GM19043 (cell line): ENCODE measurements at regions not wholly inside any gene's neighbourhood (a gene's known extent, or its start where the extent isn't known, plus 50 kb on each side); places are given as distances from the start of the nearest gene placed in this dataset.

Experiments
- ATAC-seq: cut with Tn5 transposase; IDR thresholded peaks from one replicate; pipeline ENCODE4 v1.9.1; 2021; ENCODE audit warnings: low read depth; ENCODE audit not compliant: unreplicated experiment

GRCh38 chr6:165884813-165885765, 222.0 kb upstream of the PDE10A start:
- ATAC-seq: peak; percentile 99

GRCh38 chr6:165883851-165884640, 221.0 kb upstream of the PDE10A start:
- no peak for ATAC-seq

DNA sequence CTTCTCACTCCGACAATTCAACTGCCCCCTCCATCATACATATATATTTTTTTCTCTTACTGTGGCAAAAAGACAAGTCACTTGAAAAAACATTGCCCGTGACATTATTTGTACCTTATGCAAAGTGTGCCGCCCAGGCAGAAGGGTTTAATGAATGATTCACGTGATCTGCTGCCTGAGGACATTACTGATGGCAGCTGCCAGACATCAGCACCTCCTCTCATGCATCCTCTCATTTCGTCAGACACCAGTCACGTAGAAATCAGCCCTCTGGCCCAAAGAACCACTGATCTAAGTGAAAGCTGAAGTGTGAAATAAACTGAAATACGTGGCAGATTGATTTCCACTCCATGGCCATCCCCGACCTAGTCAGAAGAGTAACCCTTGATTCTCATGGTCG, 218.8 kb upstream of the PDE10A start:
- ATAC-seq: no peak

GRCh38 chr6:165880686-165881085, 217.6 kb upstream of the PDE10A start:
- no peak for ATAC-seq

DNA sequence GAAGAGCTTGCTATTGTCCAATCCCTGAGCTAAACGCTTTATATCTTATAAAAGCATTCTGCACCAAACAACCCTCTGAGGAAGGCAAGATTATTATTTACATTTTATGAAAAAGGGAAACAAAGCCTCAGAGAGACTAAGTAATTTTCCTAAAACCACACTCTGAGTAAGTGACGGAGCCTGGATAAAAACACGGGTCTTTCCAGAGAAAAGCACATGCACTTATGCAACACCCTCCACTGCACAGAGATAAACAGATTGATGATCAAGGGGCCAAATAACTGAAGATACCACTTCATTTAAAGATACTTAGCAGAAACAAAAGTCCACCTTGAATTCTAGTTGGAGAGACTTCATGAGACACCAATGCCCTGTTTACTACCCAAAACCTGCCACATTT, 214.7 kb upstream of the PDE10A start:
- no peak for ATAC-seq

DNA sequence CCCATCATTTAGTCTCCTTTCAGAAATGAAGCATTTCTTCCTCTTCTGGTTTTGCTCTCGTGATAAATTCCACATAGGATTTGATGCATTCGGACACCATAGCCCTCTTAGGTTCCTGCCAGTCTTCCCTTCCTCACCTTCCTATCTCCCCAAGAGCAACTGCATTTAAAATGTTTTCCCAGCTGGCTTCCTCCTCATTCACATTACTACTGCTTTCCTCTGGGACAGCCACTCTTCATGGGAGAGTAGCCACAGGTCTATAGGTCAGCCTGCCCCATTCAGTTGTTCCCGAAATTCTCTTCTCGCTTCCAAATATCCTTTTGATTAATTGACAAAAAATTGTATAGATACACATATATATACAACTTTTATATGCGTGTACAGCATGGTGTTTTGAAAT, 214.2 kb upstream of the PDE10A start:
- no peak for ATAC-seq

DNA sequence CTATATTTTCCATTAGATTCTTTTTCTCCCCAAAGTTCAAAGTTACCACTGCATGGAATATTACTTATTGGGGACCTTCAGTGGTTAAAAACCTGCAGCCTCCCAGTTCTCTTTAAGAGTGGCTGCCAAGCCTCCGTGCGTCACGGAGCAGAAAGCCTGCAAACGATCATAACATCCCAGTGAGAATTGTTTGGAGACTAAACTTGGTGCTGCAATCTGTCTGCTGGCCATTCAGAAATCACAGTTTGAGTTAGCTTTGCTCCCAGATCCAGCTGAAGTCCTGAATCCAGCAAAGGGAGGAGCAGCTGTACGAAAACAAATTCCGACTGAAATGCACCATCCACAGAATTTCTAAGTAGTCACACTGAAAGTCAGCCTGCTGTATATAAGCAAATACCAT, 213.5 kb upstream of the PDE10A start:
- no peak for ATAC-seq

GRCh38 chr6:165875946-165876345, 212.9 kb upstream of the PDE10A start:
- ATAC-seq: no peak

- ATAC-seq: no peak
Measured at GRCh38 chr6:165873976-165874375, 210.9 kb upstream of the PDE10A start.

DNA sequence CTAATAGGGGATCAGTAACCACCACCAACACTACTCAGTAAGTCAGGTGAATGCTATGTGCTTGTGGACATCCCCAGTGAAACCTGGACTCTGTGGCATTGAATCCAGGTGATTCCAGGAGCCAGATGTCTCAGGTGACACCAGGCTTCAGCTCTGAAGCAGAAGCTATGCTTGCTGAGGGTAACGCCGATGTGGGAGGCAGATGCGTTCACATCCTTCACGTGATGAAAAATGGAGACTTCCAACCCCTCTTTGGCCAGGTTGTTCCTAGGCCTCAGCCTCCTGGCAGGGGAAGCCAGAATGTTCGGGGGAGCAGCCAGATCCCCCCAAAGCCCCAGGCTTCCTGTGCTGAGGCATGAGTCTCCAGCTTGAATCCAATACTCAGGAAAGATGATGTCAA, 209.8 kb upstream of the PDE10A start:
- no peak for ATAC-seq

DNA sequence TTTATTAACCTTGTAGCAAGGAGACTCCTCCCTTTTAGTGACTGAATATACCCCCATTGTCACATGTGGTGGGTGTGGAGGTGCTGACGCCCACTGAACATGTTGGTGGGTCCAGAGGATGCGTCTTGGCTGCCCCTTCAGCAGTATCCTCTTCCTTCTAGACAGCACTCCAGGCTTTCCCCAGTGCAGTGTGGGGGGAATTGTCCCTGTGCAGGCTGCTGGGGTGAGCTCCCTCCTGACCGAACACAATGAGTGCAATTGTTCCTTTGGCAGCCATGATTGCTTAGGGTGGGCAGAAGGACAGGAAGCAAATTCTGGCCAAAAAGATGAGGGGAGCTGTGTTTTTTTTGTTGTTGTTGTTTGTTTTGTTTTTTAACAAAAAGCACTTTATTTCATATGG, 209.3 kb upstream of the PDE10A start:
- no peak for ATAC-seq

DNA sequence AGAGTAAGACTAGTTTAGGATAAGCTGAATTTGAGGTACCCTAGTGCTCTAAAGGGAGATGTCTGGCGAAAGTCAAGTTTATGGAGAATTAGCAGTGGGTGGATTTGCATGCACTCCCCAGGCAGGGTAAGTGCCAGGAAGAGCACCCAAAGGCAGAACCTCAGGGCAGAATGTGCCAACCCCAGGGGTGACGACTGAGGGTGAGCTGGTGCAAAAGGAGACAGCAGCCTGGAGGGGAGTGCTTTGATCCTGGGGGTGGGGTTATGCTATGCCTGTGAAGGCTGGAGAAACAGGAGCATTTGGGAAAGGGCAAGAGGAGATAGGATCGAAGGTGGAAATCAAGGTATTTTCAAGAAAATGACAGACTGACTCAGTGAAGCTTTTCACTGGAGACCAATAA, 208.5 kb upstream of the PDE10A start:
- no peak for ATAC-seq

GRCh38 chr6:165869526-165869925, 206.5 kb upstream of the PDE10A start:
- no peak for ATAC-seq

DNA sequence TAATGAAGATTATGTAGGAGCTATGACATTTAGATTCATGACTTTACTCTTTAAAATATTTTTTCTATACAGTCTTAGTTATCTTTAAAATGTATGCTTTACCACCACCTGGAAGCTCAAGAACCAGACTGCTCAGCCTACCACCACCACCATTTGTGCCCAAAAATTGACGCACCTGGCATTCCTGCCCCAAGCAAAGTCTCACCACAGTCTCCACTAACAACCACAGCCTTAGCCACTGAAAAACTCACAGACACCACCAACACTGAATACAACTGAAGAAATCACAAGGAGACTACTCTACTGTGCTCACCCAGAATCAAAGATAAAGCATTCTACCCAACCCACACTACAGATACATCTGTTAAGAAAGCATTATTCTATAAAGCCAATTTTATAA, 201.9 kb upstream of the PDE10A start:
- no peak for ATAC-seq

GRCh38 chr6:165864218-165864617, 201.2 kb upstream of the PDE10A start:
- no peak for ATAC-seq

- ATAC-seq: no peak
Measured at GRCh38 chr6:165863801-165864200, 200.8 kb upstream of the PDE10A start.

GRCh38 chr6:165862813-165863212, 199.8 kb upstream of the PDE10A start:
- no peak for ATAC-seq

DNA sequence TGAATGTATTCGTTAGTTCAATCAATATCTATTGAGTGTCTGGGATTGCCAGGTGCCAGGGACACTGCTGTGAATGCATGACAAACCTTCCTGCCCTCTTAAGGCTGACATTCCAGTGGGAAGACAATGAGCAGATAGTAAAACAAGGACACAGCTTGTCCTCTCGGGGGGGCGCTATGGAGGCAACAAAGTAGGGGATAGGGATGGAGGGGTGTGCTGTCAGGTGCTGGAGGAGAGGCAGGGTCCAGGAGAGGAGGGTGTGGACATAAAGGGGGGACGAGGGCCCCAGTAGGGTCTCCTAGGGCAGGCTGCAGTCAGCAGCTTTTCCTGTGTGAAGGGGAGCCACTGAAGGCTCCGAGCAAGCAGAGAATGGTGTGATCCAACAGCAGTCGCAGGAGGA, 198.2 kb upstream of the PDE10A start:
- ATAC-seq: no peak

- ATAC-seq: no peak
Measured at GRCh38 chr6:165858586-165858985, 195.5 kb upstream of the PDE10A start.

DNA sequence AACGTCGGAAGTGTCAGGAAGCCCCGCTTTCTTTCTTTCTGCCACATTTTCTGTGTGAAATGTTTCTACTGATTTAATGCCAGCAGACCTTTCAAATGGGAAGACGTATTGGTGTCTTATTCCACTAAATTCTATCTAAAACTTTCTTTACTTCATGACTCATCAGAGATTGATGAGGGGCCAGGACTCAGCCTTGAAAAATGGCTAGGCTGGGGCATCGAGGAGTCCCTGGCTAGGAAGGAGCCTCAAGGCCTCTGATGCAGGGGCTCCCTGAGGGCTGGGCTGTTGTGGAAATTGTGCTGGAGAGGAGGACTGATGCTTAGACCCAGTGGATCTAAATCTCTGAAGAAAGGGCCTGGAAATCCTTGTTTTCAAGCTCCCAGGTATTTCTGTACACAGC, 192.8 kb upstream of the PDE10A start:
- ATAC-seq: no peak

DNA sequence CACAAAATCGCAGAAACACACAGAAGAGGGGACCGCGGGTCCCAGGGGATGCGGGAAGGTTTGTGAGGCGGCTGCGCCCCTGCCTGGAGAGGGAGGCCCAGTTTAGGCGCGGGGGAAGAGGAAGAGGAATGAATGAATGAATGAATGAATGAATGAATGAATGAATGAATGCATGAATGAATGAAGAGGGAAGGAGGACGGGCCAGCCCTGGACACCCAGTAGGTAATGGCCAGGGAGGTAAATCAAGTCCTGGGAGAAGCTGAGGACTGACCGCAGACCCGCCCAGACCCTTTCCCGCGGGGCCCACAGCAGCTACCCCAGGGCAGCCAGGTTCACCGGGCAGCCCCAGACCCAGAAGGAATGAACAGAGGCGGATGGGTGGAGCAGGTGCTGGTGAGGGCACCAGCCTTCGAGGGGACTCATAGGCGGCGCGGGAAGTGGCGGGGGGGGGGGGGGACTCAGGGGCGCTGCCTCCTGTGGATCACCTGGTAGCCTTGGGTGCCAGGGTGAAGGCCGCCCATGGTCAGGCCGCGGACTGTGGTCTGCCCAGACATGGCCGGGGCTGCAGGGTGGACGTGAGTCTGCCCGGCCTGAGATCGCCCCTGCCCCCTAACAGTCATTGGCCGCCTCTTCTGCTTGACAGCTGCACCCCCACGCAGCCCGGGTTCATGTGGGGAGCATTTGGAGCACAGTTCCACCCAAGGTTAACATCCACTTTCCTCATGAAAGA, 192.0 kb upstream of the PDE10A start:
- no peak for ATAC-seq
